ENCODE measurements at regions not wholly inside any gene's neighbourhood (a gene's known extent, or its start where the extent isn't known, plus 50 kb on each side); places are given as distances from the start of the nearest gene placed in this dataset.

DNA sequence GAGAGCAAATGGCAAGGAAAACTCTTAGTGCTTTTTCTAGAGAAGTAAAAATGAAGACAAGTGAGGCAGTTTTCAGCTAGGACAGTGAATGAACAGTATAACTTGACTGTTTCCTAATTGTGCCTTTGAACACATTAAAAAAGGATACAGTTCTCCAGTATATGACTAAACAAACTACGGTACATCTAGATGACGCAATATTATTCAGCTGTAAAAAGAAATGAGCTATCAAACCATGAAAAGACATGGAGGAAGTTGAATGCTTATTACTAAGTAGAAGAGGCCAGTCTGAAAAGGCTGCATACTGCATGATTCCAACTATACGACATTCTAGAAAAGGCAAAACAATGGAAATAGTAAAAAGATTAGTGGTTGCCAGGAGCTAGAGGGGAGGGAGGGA is 206.3 kb downstream of the SIPA1L2 start:
- TF ChIP-seq ISL1 (CRISPR knock-in tag; IDR thresholded peaks at IDR 0.05) (no peak), RARB (CRISPR knock-in tag; IDR thresholded peaks at IDR 0.05) (no peak), ESRRG (CRISPR knock-in tag; IDR thresholded peaks at IDR 0.05) (no peak), TCF4 (CRISPR knock-in tag; IDR thresholded peaks at IDR 0.05; ENCODE audit: borderline replicate concordance) (no peak), TSHZ2 (CRISPR knock-in tag; IDR thresholded peaks at IDR 0.05) (no peak), CSDC2 (CRISPR knock-in tag; IDR thresholded peaks at IDR 0.05) (no peak), BACH2 (CRISPR knock-in tag; IDR thresholded peaks at IDR 0.05; ENCODE audit: borderline replicate concordance) (no peak), PPARA (CRISPR knock-in tag; IDR thresholded peaks at IDR 0.05; ENCODE audit: borderline replicate concordance) (no peak), ZC3H10 (CRISPR knock-in tag; IDR thresholded peaks at IDR 0.05) (no peak)
- TF ChIP-seq, protein P1, sequence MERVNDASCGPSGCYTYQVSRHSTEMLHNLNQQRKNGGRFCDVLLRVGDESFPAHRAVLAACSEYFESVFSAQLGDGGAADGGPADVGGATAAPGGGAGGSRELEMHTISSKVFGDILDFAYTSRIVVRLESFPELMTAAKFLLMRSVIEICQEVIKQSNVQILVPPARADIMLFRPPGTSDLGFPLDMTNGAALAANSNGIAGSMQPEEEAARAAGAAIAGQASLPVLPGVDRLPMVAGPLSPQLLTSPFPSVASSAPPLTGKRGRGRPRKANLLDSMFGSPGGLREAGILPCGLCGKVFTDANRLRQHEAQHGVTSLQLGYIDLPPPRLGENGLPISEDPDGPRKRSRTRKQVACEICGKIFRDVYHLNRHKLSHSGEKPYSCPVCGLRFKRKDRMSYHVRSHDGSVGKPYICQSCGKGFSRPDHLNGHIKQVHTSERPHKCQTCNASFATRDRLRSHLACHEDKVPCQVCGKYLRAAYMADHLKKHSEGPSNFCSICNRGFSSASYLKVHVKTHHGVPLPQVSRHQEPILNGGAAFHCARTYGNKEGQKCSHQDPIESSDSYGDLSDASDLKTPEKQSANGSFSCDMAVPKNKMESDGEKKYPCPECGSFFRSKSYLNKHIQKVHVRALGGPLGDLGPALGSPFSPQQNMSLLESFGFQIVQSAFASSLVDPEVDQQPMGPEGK (CRISPR knock-in tag; IDR thresholded peaks at IDR 0.05; ENCODE audit: borderline replicate concordance): no peak
- ATAC-seq: no peak

GRCh38 chr1:232422898-232423297 is 207.0 kb downstream of the SIPA1L2 start:
- no peak for ATAC-seq
- TF ChIP-seq ZNF8 (CRISPR knock-in tag; IDR thresholded peaks at IDR 0.05) (no peak), ZNF565 (CRISPR knock-in tag; conservative IDR thresholded peaks at IDR 0.05; ENCODE audit: low read depth) (no peak), RARB (CRISPR knock-in tag; IDR thresholded peaks at IDR 0.05) (no peak), BACH2 (CRISPR knock-in tag; IDR thresholded peaks at IDR 0.05; ENCODE audit: borderline replicate concordance) (no peak), TSHZ2 (CRISPR knock-in tag; IDR thresholded peaks at IDR 0.05) (no peak), TCF4 (CRISPR knock-in tag; IDR thresholded peaks at IDR 0.05; ENCODE audit: borderline replicate concordance) (no peak), ISL1 (CRISPR knock-in tag; IDR thresholded peaks at IDR 0.05) (no peak), PPARA (CRISPR knock-in tag; IDR thresholded peaks at IDR 0.05; ENCODE audit: borderline replicate concordance) (no peak), ZNF70 (CRISPR knock-in tag; IDR thresholded peaks at IDR 0.05) (no peak), CSDC2 (CRISPR knock-in tag; IDR thresholded peaks at IDR 0.05) (no peak), OSR1 (CRISPR knock-in tag; IDR thresholded peaks at IDR 0.05) (no peak), ZC3H10 (CRISPR knock-in tag; IDR thresholded peaks at IDR 0.05) (no peak), TOX (CRISPR knock-in tag; IDR thresholded peaks at IDR 0.05; ENCODE audit: borderline replicate concordance) (no peak), SNAI2 (CRISPR knock-in tag; IDR thresholded peaks at IDR 0.05) (no peak), ARNTL (CRISPR knock-in tag; IDR thresholded peaks at IDR 0.05; ENCODE audit: borderline replicate concordance, low read depth) (no peak), CSRNP3 (CRISPR knock-in tag; IDR thresholded peaks at IDR 0.05) (no peak), ESRRG (CRISPR knock-in tag; IDR thresholded peaks at IDR 0.05) (no peak), ZFP3 (CRISPR knock-in tag; IDR thresholded peaks at IDR 0.05) (no peak)
- TF ChIP-seq, protein P1 (CRISPR knock-in tag; IDR thresholded peaks at IDR 0.05; ENCODE audit: borderline replicate concordance): no peak
- TF ChIP-seq, protein P2, sequence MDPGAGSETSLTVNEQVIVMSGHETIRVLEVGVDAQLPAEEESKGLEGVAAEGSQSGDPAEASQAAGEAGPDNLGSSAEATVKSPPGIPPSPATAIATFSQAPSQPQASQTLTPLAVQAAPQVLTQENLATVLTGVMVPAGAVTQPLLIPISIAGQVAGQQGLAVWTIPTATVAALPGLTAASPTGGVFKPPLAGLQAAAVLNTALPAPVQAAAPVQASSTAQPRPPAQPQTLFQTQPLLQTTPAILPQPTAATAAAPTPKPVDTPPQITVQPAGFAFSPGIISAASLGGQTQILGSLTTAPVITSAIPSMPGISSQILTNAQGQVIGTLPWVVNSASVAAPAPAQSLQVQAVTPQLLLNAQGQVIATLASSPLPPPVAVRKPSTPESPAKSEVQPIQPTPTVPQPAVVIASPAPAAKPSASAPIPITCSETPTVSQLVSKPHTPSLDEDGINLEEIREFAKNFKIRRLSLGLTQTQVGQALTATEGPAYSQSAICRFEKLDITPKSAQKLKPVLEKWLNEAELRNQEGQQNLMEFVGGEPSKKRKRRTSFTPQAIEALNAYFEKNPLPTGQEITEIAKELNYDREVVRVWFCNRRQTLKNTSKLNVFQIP (CRISPR knock-in tag; IDR thresholded peaks at IDR 0.05; ENCODE audit: borderline replicate concordance, low read depth): no peak
